PC-9 (cell line): ENCODE measurements at regions not wholly inside any gene's neighbourhood (a gene's known extent, or its start where the extent isn't known, plus 50 kb on each side); places are given as distances from the start of the nearest gene placed in this dataset.

Source experiments
- EZH2 ChIP-seq: fragments of 200-600 bp; sonication (generic); IDR thresholded peaks from 2 replicates; pipeline ENCODE4 v1.8.0; 2017; ENCODE audit warnings: antibody characterized with exemption, low read depth
- TF ChIP-seq, protein P1 (sequence below): fragments of 200-600 bp; sonication (generic); conservative IDR thresholded peaks from 2 replicates; pipeline ENCODE4 v1.6.1; 2017; ENCODE audit warnings: mixed run types, antibody characterized with exemption, mild to moderate bottlenecking, moderate library complexity

GRCh38 chr1:67890857-67891256 is 57.6 kb upstream of the GNG12 start:
- TF ChIP-seq, protein P1, sequence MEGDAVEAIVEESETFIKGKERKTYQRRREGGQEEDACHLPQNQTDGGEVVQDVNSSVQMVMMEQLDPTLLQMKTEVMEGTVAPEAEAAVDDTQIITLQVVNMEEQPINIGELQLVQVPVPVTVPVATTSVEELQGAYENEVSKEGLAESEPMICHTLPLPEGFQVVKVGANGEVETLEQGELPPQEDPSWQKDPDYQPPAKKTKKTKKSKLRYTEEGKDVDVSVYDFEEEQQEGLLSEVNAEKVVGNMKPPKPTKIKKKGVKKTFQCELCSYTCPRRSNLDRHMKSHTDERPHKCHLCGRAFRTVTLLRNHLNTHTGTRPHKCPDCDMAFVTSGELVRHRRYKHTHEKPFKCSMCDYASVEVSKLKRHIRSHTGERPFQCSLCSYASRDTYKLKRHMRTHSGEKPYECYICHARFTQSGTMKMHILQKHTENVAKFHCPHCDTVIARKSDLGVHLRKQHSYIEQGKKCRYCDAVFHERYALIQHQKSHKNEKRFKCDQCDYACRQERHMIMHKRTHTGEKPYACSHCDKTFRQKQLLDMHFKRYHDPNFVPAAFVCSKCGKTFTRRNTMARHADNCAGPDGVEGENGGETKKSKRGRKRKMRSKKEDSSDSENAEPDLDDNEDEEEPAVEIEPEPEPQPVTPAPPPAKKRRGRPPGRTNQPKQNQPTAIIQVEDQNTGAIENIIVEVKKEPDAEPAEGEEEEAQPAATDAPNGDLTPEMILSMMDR = no peak
- TF ChIP-seq EZH2 = no peak
